HG03354 (cell line): ENCODE measurements at regions not wholly inside any gene's neighbourhood (a gene's known extent, or its start where the extent isn't known, plus 50 kb on each side); places are given as distances from the start of the nearest gene placed in this dataset.

Experiments
- ATAC-seq: cut with Tn5 transposase; IDR thresholded peaks from one replicate; pipeline ENCODE4 v1.9.1; 2021; ENCODE audit warnings: mild to moderate bottlenecking; ENCODE audit not compliant: unreplicated experiment, poor library complexity, severe bottlenecking

DNA sequence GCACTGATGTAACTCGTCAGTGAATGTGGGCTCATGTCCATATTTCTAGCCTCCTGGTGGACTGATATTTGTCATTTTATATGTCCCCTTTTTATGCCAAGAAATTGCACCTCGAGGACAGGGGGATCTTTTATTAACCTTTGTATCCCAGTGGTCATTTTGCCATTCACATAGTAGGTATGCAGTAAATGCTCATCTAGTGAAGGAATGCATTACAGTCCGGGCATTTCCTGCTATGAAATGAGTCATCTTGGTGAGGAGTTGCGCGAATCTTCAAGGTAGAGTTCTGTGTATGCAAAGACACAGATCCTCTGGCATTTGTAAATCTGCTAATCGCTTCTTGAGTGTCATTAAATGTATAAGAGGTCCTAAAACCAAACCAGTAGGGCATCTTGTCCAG, 755.5 kb upstream of the ADAMTS16 start:
- ATAC-seq = no peak

GRCh38 chr5:4386152-4386551, 754.0 kb upstream of the ADAMTS16 start:
- no peak for ATAC-seq

GRCh38 chr5:4387290-4387689, 752.8 kb upstream of the ADAMTS16 start:
- ATAC-seq = no peak

DNA sequence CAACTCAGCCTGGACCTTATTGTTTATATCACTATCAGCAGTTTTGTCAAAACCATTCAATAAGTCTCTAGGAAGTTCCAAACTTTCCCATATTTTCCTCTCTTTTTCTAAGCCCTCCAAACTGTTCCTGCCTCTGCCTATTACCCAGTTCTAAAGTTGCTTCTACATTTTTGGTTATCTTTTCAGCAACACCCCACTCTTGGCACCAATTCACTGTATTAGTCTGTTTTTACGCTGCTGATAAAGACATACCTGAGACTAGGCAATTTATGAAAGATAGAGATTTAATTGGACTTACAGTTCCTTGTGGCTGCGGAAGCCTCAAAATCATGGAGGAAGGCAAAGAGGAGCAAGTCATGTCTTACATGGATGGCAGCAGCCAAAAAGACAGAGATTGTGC, 744.4 kb upstream of the ADAMTS16 start:
- ATAC-seq = no peak

GRCh38 chr5:4405614-4406219, 734.4 kb upstream of the ADAMTS16 start:
- no peak for ATAC-seq

- ATAC-seq = no peak
These were observed 730.0 kb upstream of the ADAMTS16 start for GRCh38 chr5:4410151-4410550.

GRCh38 chr5:4411664-4412063, 728.5 kb upstream of the ADAMTS16 start:
- ATAC-seq = no peak

DNA sequence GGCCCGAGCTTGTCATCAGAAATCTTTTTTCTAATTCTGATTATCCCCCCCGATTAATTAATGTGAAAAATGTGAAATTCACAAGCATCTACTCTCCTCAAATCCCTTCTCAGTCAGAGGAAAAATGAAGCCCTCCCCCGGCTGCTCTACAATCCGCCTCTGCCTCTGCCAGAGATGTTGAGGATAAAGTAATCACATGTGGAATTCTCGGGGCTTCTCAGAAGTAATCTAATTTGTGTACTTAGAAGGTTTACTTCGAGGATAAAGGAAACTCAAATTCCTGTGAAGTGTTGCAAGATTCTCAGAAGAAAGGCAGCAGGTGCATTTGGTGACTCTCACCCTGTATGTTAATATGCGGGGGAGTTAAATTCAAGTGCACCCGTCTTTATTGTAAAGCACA, 726.1 kb upstream of the ADAMTS16 start:
- no peak for ATAC-seq

GRCh38 chr5:4418084-4418483, 722.0 kb upstream of the ADAMTS16 start:
- no peak for ATAC-seq

DNA sequence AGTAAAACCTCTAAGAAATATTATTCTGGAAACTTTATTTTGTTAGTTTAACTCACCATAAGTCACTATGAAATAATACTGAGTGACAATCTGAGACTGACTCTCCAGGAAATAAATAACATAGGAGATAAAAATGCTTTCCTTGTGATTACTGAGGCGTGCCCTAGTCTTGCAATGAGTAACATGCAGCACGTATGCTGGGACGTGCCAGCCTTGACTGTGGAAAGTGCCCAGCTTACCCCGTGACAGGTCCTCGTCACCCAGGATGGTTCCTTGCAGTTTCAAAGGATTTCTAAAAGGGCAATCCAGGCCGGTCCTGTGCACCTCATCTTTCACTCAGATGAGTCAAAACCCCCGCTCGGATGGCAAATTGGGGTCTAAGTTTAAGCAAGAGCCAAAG, 720.8 kb upstream of the ADAMTS16 start:
- no peak for ATAC-seq

- ATAC-seq = no peak
These were observed 720.0 kb upstream of the ADAMTS16 start for GRCh38 chr5:4420177-4420576.

GRCh38 chr5:4420681-4421080, 719.4 kb upstream of the ADAMTS16 start:
- no peak for ATAC-seq

DNA sequence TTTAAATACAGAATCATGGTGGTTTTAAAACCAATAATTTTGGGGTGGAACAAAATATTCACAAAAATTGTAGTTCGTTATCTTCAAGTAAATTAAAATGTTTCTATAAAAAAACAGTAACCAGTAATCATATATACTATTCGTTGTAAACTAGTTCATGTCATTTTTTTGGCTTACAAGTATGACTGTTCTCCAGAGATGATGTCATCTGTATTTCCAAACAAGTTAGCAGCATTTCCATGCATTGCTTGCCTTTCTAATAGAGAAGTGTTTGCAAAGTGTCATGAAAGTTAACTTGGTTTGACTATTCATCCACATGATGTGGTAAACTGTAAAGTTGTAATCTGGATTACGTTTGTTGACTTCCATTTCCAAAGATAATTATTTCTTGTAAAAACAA, 717.9 kb upstream of the ADAMTS16 start:
- ATAC-seq = no peak

GRCh38 chr5:4424895-4425294, 715.2 kb upstream of the ADAMTS16 start:
- ATAC-seq = no peak

DNA sequence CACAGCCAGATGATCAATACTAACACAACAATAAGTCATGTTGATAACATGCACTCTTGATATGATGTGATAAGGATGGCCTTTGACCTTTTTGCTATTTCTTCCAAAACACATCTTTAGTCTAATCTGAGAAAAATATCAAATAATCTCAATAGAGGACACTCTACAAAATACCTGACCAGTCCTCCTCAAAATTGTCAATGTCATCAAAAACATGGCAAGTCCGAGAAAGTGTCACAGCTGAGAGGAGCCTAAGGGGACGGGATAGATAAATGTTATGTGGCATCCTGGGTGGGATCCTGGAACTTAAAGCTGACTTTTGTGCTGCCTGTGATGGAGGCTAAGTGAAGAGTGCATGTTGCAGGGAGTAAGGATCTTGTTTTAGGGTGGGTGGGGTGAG, 699.6 kb upstream of the ADAMTS16 start:
- no peak for ATAC-seq

DNA sequence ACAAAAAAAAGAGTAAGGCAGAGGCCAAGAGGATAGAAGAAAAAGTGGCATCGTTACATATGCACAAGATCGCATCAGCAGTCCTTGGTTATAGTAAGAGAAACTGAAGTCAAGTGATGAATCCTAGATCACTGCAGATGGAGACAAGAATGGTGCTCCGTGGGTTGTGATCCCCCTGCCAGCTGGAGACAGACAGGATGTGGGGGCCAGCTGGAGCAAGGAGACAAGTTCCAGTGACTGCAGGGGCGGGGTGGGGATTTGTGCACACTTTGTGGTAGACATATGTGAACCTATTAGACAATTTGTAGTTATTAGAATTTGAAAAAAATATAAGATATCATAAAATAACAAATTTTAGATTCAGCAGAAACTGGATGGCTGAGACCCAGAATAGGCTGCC, 697.9 kb upstream of the ADAMTS16 start:
- ATAC-seq = no peak

DNA sequence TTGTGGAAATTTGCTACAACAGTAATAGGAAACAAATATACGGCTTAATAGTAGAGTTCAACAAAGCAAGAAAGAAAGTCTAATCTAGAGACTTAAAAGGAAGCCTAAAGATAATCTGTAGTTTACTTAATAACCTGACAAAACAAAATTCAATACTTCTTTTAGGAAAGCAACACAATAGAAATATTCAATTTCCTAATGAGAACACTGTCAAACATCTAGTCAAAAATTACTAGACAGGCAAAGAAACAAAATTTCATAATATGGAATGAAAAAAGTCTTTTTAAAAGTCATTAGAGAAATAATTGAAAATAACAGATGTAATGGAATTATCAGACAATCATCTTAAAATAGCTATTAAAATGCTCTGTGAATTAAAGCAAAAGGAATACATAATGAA, 692.5 kb upstream of the ADAMTS16 start:
- ATAC-seq = no peak

GRCh38 chr5:4453655-4454054, 686.5 kb upstream of the ADAMTS16 start:
- ATAC-seq = no peak

DNA sequence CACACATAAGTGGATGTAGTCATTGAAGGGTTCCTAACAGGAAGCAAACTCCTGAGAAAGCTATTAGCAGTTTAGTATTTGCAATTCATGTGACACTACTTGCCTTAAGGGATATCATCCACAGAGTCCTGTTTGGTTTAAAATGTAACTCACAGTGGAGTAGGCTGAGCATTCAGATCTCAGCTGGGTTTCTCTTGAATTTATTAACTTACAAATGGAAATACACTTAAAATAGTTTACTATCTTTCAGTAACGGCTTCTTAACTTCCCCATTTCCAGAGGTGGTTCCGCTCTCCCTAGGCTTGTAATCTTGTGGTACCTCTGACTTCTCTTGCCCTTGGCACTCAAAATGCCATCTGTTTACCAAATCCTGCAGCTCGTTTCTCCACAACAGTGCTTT, 660.7 kb upstream of the ADAMTS16 start:
- ATAC-seq = no peak

GRCh38 chr5:4480528-4481349, 659.4 kb upstream of the ADAMTS16 start:
- no peak for ATAC-seq

GRCh38 chr5:4487581-4487980, 652.5 kb upstream of the ADAMTS16 start:
- no peak for ATAC-seq
